Panc1 (cell line): ENCODE measurements at regions not wholly inside any gene's neighbourhood (a gene's known extent, or its start where the extent isn't known, plus 50 kb on each side); places are given as distances from the start of the nearest gene placed in this dataset.

Source experiments
- ATAC-seq: fragments of 200-7000 bp; cut with Tn5 transposase; 2 replicates; pipeline ENCODE4 v1.9.1; 2020; ENCODE audit warnings: mild to moderate bottlenecking, moderate library complexity
- BruUV-seq: library from RNA; stranded (reverse); fragments of 400-500 nt; replicated peaks from 2 replicates; lab custom pipeline; 2021; lab: Mats Ljungman, UMichigan
- CTCF ChIA-PET: fragments of 300-600 bp; sonication (Branson Sonifier 250); formaldehyde crosslinking; loops from one replicate; lab custom pipeline; 2022; ENCODE audit warnings: antibody characterized with exemption; lab: Charles Lee
- POLR2A ChIA-PET: fragments of 300-600 bp; sonication (Branson Sonifier 250); formaldehyde crosslinking; loops from one replicate; lab custom pipeline; 2022; ENCODE audit warnings: antibody characterized with exemption; lab: Charles Lee
- DNase-seq: peaks from one replicate; pipeline ENCODE4 v3.0.0-alpha.2; 2010; ENCODE audit warnings: low read depth, low spot score
- H3K27ac ChIP-seq: 2 replicates; pipeline ENCODE4 v1.5.1; 2011; ENCODE audit warnings: mild to moderate bottlenecking, low read length, inconsistent platforms
- H3K27me3 ChIP-seq: fragments of 200-500 bp; sonication (Bioruptor generic); 2 replicates; pipeline ENCODE4 v1.6.0; 2014; ENCODE audit warnings: low read length, inconsistent platforms; ENCODE audit not compliant: control insufficient read depth, insufficient read depth
- H3K36me3 ChIP-seq: fragments of 200-500 bp; sonication (Bioruptor generic); 2 replicates; pipeline ENCODE4 v1.5.1; 2014; ENCODE audit warnings: inconsistent platforms, mild to moderate bottlenecking, low read length, moderate library complexity; ENCODE audit not compliant: control insufficient read depth, insufficient read depth
- H3K4me1 ChIP-seq: 2 replicates; pipeline ENCODE4 v1.5.1; 2011; ENCODE audit warnings: inconsistent platforms, mild to moderate bottlenecking, low read length, moderate library complexity; ENCODE audit not compliant: control insufficient read depth, insufficient read depth
- H3K4me3 ChIP-seq, 2 experiments: 2 replicates each; pipeline ENCODE4 v1.5.1; 2011 to 2012; ENCODE audit warnings: low read depth in 2 of 2, low read length in 2 of 2, mild to moderate bottlenecking in 2 of 2, inconsistent platforms in 1 of 2, moderate library complexity in 1 of 2
- H3K9me3 ChIP-seq: fragments of 200-500 bp; sonication (Bioruptor generic); 2 replicates; pipeline ENCODE4 v1.5.1; 2014; ENCODE audit warnings: low read depth, mild to moderate bottlenecking, inconsistent platforms, low read length, moderate library complexity; ENCODE audit not compliant: control insufficient read depth, insufficient read depth
- POLR2AphosphoS5 ChIP-seq: IDR thresholded peaks from 2 replicates; pipeline ENCODE4 v1.6.1; 2012; ENCODE audit warnings: mild to moderate bottlenecking, low read depth, low read length, moderate library complexity
- SIN3A ChIP-seq: IDR thresholded peaks from 2 replicates; pipeline ENCODE4 v1.6.1; 2012; ENCODE audit warnings: low read depth, mild to moderate bottlenecking, low read length, moderate library complexity, borderline replicate concordance; ENCODE audit not compliant: insufficient read depth
- TCF7L2 ChIP-seq: IDR thresholded peaks from 2 replicates; pipeline ENCODE4 v1.6.1; 2011; ENCODE audit warnings: mild to moderate bottlenecking, low read depth, low read length, inconsistent platforms
- in situ Hi-C: cut with HindIII; loops from 2 replicates; pipeline ENCODE4 v1.10.0; 2016; ENCODE audit warnings: low sequenced_read_pairs, low pct_unique_long_range_greater_than_20kb
- intact Hi-C: fragments of 100-400 bp; cut with micrococcal nuclease; formaldehyde crosslinking; loops from one replicate; pipeline ENCODE4 v1.10.0; 2022; ENCODE audit not compliant: unreplicated experiment
- TF ChIP-seq, protein P1 (sequence below): fragments of 450-650 bp; IDR thresholded peaks from 2 replicates; pipeline ENCODE4 v1.5.1; 2017; ENCODE audit warnings: mild to moderate bottlenecking
- TF ChIP-seq, protein P2 (sequence below), 2 experiments: IDR thresholded peaks; 2 replicates each; pipeline ENCODE4 v1.6.1; 2011 to 2012; ENCODE audit warnings: low read depth in 2 of 2, control low read depth in 1 of 2, low read length in 1 of 2, mild to moderate bottlenecking in 1 of 2, moderate library complexity in 1 of 2; ENCODE audit not compliant: insufficient read depth in 1 of 2

- ATAC-seq (no peak), DNase-seq (no peak)
- no peak for TF ChIP-seq TCF7L2
- TF ChIP-seq POLR2AphosphoS5, result no peak
- TF ChIP-seq, protein P1, sequence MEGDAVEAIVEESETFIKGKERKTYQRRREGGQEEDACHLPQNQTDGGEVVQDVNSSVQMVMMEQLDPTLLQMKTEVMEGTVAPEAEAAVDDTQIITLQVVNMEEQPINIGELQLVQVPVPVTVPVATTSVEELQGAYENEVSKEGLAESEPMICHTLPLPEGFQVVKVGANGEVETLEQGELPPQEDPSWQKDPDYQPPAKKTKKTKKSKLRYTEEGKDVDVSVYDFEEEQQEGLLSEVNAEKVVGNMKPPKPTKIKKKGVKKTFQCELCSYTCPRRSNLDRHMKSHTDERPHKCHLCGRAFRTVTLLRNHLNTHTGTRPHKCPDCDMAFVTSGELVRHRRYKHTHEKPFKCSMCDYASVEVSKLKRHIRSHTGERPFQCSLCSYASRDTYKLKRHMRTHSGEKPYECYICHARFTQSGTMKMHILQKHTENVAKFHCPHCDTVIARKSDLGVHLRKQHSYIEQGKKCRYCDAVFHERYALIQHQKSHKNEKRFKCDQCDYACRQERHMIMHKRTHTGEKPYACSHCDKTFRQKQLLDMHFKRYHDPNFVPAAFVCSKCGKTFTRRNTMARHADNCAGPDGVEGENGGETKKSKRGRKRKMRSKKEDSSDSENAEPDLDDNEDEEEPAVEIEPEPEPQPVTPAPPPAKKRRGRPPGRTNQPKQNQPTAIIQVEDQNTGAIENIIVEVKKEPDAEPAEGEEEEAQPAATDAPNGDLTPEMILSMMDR, result no peak
- TF ChIP-seq SIN3A, result no peak
- TF ChIP-seq, protein P2, sequence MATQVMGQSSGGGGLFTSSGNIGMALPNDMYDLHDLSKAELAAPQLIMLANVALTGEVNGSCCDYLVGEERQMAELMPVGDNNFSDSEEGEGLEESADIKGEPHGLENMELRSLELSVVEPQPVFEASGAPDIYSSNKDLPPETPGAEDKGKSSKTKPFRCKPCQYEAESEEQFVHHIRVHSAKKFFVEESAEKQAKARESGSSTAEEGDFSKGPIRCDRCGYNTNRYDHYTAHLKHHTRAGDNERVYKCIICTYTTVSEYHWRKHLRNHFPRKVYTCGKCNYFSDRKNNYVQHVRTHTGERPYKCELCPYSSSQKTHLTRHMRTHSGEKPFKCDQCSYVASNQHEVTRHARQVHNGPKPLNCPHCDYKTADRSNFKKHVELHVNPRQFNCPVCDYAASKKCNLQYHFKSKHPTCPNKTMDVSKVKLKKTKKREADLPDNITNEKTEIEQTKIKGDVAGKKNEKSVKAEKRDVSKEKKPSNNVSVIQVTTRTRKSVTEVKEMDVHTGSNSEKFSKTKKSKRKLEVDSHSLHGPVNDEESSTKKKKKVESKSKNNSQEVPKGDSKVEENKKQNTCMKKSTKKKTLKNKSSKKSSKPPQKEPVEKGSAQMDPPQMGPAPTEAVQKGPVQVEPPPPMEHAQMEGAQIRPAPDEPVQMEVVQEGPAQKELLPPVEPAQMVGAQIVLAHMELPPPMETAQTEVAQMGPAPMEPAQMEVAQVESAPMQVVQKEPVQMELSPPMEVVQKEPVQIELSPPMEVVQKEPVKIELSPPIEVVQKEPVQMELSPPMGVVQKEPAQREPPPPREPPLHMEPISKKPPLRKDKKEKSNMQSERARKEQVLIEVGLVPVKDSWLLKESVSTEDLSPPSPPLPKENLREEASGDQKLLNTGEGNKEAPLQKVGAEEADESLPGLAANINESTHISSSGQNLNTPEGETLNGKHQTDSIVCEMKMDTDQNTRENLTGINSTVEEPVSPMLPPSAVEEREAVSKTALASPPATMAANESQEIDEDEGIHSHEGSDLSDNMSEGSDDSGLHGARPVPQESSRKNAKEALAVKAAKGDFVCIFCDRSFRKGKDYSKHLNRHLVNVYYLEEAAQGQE (IDR thresholded peaks at IDR 0.05; ENCODE audit: insufficient read depth in 1 of 2, low read depth in 2 of 2, low read length in 1 of 2), result no peak
- H3K36me3 ChIP-seq, result no peaks in the 10 kb centered on the region
- no peak overlapping the region for H3K27ac ChIP-seq
- H3K4me3 ChIP-seq, result no peak overlapping the region
- intact Hi-C loops, result no loop called here
- POLR2A ChIA-PET, result no interaction called here
- H3K4me1 ChIP-seq, result peaks cover 13% of the 10 kb centered on the region
- CTCF ChIA-PET, result interaction anchor here (0.6 kb wide), 1 partner anchor 76 kb away, joined by 3 read pairs; no protein-coding TSS in a partner anchor
- no peaks in the 10 kb centered on the region for H3K9me3 ChIP-seq
- no peaks in the 10 kb centered on the region for H3K27me3 ChIP-seq
- no TSS peak for BruUV-seq
- in situ Hi-C loops, result no loop called here
Observed at GRCh38 chr10:133013463-133013862, 71.1 kb upstream of the CFAP46 start.

GRCh38 chr10:133012573-133013359 lies 70.4 kb upstream of the CFAP46 start:
- H3K27me3 ChIP-seq, result no peaks in the 10 kb centered on the region
- no TSS peak for BruUV-seq

More at GRCh38 chr10:133012573-133013359, 70.4 kb upstream of the CFAP46 start:
- ATAC-seq, result no peak
- H3K9me3 ChIP-seq, result no peaks in the 10 kb centered on the region
- intact Hi-C loops, result no loop called here
- POLR2A ChIA-PET, result no interaction called here
- no peaks in the 10 kb centered on the region for H3K36me3 ChIP-seq
- H3K4me1 ChIP-seq, result peaks cover 13% of the 10 kb centered on the region
- DNase-seq, result no peak
- no peak overlapping the region for H3K27ac ChIP-seq
- CTCF ChIA-PET, result interaction anchor here (0.6 kb wide), 1 partner anchor 75 kb away, joined by 3 read pairs; no protein-coding TSS in a partner anchor
- in situ Hi-C loops, result no loop called here
- TF ChIP-seq, protein P2 (IDR thresholded peaks at IDR 0.05; ENCODE audit: insufficient read depth in 1 of 2, low read depth in 2 of 2, low read length in 1 of 2), result no peak
- TF ChIP-seq SIN3A, result no peak
- TF ChIP-seq, protein P1, result no peak
- H3K4me3 ChIP-seq, result no peak overlapping the region
